ENCODE measurements at regions not wholly inside any gene's neighbourhood (a gene's known extent, or its start where the extent isn't known, plus 50 kb on each side); places are given as distances from the start of the nearest gene placed in this dataset.

DNA sequence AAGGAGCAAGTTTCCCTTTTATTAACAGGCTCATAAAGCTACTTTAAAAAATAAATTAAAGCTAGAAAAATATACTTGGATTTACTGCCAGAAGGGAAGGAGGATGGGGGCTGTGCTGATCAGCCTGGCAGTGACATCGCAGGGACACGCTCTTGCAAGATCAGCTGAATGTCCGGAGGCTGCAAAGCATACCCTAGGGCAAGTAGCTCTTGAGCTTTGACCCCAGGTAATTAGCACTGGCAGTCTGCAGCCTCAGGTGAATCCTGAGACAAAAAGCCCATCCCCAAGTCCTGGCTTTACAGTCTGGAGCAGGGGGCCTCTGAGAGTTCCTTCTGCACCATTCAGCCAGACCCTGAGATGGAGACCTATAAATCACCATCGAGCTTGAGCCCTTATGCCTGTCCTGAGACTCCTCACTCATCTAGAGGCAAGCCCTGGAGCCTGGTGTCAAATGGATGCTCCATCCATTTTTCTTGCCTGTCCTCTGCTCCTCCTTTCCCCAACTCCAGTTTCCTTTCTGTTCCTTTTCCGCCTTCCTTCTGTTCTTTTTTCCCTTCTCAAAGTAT lies 131.7 kb downstream of the TMEM114 start:
- dilution Hi-C loops (cut with MboI; ENCODE audit: extremely low pct_ligation_motif_present, low sequenced_read_pairs), result no loop called here
- TF ChIP-seq, protein P1, sequence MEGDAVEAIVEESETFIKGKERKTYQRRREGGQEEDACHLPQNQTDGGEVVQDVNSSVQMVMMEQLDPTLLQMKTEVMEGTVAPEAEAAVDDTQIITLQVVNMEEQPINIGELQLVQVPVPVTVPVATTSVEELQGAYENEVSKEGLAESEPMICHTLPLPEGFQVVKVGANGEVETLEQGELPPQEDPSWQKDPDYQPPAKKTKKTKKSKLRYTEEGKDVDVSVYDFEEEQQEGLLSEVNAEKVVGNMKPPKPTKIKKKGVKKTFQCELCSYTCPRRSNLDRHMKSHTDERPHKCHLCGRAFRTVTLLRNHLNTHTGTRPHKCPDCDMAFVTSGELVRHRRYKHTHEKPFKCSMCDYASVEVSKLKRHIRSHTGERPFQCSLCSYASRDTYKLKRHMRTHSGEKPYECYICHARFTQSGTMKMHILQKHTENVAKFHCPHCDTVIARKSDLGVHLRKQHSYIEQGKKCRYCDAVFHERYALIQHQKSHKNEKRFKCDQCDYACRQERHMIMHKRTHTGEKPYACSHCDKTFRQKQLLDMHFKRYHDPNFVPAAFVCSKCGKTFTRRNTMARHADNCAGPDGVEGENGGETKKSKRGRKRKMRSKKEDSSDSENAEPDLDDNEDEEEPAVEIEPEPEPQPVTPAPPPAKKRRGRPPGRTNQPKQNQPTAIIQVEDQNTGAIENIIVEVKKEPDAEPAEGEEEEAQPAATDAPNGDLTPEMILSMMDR (optimal IDR thresholded peaks at IDR 0.05 in 1 of 3, IDR thresholded peaks at IDR 0.05 in 1 of 3, conservative IDR thresholded peaks at IDR 0.05 in 1 of 3; ENCODE audit: extremely low read depth in 1 of 3, insufficient read depth in 2 of 3, low read length in 3 of 3), result no peak
- no peak for TF ChIP-seq EZH2 (IDR thresholded peaks at IDR 0.05; ENCODE audit: low read length)
- FAIRE-seq (no peak), DNase-seq (ENCODE audit: low read depth, low spot score) (no peak)
- H3K79me2 ChIP-seq (ENCODE audit: control insufficient read depth, insufficient read depth, low read length), result no peaks in the 10 kb centered on the region
- no peaks in the 10 kb centered on the region for H3K4me1 ChIP-seq (ENCODE audit: control insufficient read depth, extremely low read depth, insufficient read depth, low read length)
- H3K36me3 ChIP-seq (ENCODE audit: control insufficient read depth in 2 of 2, extremely low read depth in 1 of 2, insufficient read depth in 2 of 2, low read length in 2 of 2), result no peaks in the 10 kb centered on the region
- no peak overlapping the region for H2AFZ ChIP-seq (ENCODE audit: control insufficient read depth, low read length)
- H3K9me1 ChIP-seq (ENCODE audit: control insufficient read depth, extremely low read depth, insufficient read depth, low read length), result no peaks in the 10 kb centered on the region
- H3K4me2 ChIP-seq (ENCODE audit: control insufficient read depth, extremely low read depth, insufficient read depth, low read depth, low read length), result no peak overlapping the region
- no peaks in the 10 kb centered on the region for H3K9me3 ChIP-seq (ENCODE audit: control insufficient read depth, low read depth, low read length)
- H3K27me3 ChIP-seq (ENCODE audit: control insufficient read depth, extremely low read depth, insufficient read depth, low read length), result no peaks in the 10 kb centered on the region
- H3K4me3 ChIP-seq (ENCODE audit: control insufficient read depth in 2 of 3, extremely low read depth in 1 of 3, insufficient read depth in 2 of 3, low read depth in 1 of 3, low read length in 3 of 3), result no peak overlapping the region
- H4K20me1 ChIP-seq (ENCODE audit: control insufficient read depth, extremely low read depth, insufficient read depth, low read length), result no peaks in the 10 kb centered on the region
- H3K27ac ChIP-seq (ENCODE audit: control insufficient read depth, insufficient read depth, low read length), result no peak overlapping the region
- no peak overlapping the region for H3K9ac ChIP-seq (ENCODE audit: control insufficient read depth, extremely low read depth, insufficient read depth, low read length)

DNA sequence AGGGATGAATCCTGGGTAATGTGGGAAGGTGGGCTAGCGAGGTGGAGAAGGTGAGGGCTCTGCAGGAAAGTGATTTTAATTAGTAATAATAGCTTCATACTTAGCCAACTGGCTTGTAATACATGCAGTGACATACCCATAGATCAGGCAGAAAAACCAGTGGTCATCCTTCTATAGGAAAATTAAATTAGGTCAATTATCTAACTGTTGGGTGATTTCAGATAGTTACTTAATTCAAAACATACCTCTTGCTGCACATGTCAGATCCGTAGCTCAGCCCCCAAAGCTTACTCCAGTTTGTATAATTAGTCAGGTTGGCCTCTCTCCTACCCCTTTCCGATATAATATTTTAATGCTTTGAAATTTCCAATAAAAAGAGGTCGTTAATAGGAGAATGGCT lies 137.0 kb downstream of the TMEM114 start:
- H3K36me3 ChIP-seq (ENCODE audit: control insufficient read depth in 2 of 2, extremely low read depth in 1 of 2, insufficient read depth in 2 of 2, low read length in 2 of 2), result no peaks in the 10 kb centered on the region
- DNase-seq (ENCODE audit: low read depth, low spot score) (no peak), FAIRE-seq (no peak)
- TF ChIP-seq, protein P1 (optimal IDR thresholded peaks at IDR 0.05 in 1 of 3, IDR thresholded peaks at IDR 0.05 in 1 of 3, conservative IDR thresholded peaks at IDR 0.05 in 1 of 3; ENCODE audit: extremely low read depth in 1 of 3, insufficient read depth in 2 of 3, low read length in 3 of 3), result no peak
- TF ChIP-seq EZH2 (IDR thresholded peaks at IDR 0.05; ENCODE audit: low read length), result no peak
- dilution Hi-C loops (cut with MboI; ENCODE audit: extremely low pct_ligation_motif_present, low sequenced_read_pairs), result no loop called here
- no peaks in the 10 kb centered on the region for H3K27me3 ChIP-seq (ENCODE audit: control insufficient read depth, extremely low read depth, insufficient read depth, low read length)
- H3K4me2 ChIP-seq (ENCODE audit: control insufficient read depth, extremely low read depth, insufficient read depth, low read depth, low read length), result no peak overlapping the region
- H3K4me1 ChIP-seq (ENCODE audit: control insufficient read depth, extremely low read depth, insufficient read depth, low read length), result no peaks in the 10 kb centered on the region
- no peaks in the 10 kb centered on the region for H3K9me3 ChIP-seq (ENCODE audit: control insufficient read depth, low read depth, low read length)
- H3K27ac ChIP-seq (ENCODE audit: control insufficient read depth, insufficient read depth, low read length), result no peak overlapping the region
- H4K20me1 ChIP-seq (ENCODE audit: control insufficient read depth, extremely low read depth, insufficient read depth, low read length), result no peaks in the 10 kb centered on the region
- H3K79me2 ChIP-seq (ENCODE audit: control insufficient read depth, insufficient read depth, low read length), result no peaks in the 10 kb centered on the region
- no peaks in the 10 kb centered on the region for H3K9me1 ChIP-seq (ENCODE audit: control insufficient read depth, extremely low read depth, insufficient read depth, low read length)
- H2AFZ ChIP-seq (ENCODE audit: control insufficient read depth, low read length), result no peak overlapping the region
- H3K9ac ChIP-seq (ENCODE audit: control insufficient read depth, extremely low read depth, insufficient read depth, low read length), result no peak overlapping the region
- no peak overlapping the region for H3K4me3 ChIP-seq (ENCODE audit: control insufficient read depth in 2 of 3, extremely low read depth in 1 of 3, insufficient read depth in 2 of 3, low read depth in 1 of 3, low read length in 3 of 3)
